NCI-H1436 treated with DMSO at 0.1 percent for 48 hours (cell line): ENCODE measurements at regions not wholly inside any gene's neighbourhood (a gene's known extent, or its start where the extent isn't known, plus 50 kb on each side); places are given as distances from the start of the nearest gene placed in this dataset.
"Not testable (repeated sequence)": the region's sequence is repeated elsewhere in the genome, so short reads cannot be mapped to it uniquely, and the experiment has no call there.

Experiments
- DNase-seq: peaks from one replicate; lab custom pipeline; 2025; lab: John Stamatoyannopoulos, UW

DNA sequence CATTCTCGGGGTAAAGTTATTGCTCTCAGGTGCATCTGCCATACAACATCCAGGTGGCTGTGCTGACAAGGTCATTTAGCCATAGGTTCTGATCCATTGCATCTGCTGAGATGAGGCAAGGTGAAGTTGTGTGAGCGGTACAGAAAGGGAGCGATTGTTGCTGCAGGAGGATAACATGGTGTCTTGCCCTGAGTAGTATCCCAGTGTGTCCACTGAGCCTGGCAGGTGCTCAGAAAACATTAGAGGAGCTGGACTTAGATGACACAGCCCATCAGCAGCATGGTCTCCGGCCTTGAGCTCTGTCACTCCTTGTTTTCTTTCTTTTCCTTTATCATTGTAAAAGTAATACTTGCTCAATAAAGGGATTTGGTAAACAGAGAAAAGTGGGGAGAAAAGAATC lies 161.1 kb upstream of the ATP10A start:
- no peak for DNase-seq

DNA sequence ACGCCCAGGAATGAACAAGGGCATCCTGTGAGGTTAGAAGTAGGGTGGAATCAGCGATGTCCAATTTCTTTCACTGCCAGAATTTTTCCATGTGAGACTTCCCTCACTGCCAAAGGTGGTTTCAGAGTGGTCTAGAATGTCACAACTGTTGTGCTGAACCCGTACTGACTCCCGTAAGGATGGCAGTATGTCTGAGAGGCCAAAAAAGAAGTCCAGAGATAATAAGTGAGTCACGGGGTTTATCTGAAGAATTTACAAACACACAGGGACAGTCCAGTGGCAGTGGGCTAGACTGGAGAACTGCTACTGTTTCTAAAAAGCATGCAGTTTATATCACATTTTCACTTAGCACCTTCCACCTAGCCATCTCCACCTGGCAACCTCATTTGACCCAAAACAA lies 160.6 kb upstream of the ATP10A start:
- no peak for DNase-seq

DNA sequence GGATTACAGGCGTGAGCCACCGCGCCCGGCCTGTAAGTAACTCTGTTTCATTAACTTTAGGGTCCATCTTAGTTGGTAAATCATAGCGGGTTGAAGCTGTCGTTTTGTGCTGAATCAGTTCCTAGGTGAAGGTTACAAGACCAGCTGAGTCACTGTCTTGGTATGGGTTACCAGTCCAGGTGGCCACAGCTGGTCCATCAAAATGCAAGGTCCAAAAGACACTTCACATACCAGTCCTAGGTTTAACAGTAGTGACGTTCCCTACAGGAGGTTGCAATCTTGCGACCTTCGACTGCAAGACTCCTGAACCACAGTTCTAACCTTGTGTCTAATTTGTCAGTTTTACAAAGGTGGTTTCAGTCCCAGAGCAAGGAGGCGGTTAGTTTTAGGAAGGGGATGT lies 160.1 kb upstream of the ATP10A start:
- DNase-seq: no peak

DNA sequence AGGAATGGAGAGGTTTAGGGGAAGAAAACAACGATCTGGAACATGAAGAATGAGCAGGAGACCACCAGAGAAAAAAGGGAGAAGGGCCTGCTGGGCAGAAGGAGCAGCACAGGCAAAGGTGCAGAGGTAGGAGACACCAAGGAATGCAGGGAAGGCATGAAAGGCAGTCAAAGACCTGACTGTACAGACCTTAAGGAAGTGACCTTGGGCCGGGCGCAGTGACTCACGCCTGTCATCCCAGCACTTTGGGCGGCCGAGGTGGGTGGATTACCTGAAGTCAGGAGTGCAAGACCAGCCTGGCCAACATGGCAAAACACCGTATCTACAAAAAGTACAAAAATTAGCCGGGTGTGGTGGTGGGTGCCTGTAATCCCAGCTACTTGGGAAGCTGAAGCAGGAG lies 157.7 kb upstream of the ATP10A start:
- no peak for DNase-seq

DNA sequence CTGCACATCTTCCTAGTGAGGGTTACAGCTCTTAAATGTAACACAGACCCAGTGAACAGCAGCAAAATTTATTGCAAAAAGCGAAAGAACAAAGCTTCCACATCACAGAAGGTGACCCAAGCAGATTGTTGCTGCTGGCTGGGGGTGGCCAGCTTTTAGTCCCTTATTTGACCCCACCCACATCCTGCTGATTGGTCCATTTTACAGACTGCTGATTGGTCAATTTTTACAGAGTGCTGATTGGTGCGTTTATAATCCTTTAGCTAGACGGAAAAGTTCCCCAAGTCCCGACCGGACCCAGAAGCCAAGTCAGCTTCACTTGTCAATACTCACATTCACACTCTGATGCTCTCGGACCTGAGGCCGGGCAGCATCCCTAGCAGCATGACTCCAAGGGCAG lies 154.5 kb upstream of the ATP10A start:
- DNase-seq: no peak

DNA sequence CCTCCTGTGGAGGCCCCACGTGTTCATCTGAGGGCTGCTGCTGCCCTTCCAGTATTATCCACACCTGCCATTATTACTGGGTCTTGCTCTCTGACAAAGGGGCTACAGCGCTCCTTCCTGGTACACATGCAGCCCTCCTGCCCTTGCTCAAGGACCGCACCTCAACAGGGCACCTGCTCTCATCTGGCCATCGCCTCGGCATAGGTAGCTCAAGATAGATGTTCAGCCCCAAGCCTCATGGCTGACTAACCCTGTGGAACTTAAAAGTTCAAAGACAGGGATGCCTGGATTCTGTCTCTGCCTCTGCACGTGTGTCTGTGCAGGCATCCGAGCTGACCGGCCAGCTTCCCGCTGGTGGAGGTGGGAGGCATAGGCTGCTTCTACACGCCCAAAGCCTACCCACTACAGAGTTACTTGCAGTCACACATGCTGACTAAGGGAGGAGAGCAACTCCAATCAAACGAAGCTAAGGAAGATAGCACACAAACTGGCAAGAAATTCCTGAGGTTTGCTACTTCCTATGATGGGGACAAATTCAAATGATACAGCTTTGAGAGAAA lies 152.5 kb upstream of the ATP10A start:
- DNase-seq: no peak

DNA sequence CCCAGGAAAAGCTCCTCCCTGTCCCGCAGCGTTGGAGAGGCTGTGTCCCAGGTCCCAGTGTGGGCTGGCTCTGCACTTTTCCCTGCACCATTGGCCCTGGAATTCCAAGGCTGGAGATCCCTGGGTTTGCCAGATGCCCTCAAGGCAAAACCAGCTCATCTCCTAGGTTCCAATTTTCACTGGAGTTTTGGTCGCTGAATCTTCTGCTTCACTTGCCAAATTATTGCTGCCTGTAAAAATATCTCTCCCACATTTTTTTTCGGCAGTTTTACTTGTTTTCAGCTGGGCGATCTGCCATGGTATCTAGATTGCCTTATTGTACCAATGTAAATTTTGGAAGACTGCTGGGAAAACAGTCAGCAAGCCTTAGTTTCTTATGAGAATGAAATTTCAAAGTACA lies 150.9 kb upstream of the ATP10A start:
- no peak for DNase-seq

DNA sequence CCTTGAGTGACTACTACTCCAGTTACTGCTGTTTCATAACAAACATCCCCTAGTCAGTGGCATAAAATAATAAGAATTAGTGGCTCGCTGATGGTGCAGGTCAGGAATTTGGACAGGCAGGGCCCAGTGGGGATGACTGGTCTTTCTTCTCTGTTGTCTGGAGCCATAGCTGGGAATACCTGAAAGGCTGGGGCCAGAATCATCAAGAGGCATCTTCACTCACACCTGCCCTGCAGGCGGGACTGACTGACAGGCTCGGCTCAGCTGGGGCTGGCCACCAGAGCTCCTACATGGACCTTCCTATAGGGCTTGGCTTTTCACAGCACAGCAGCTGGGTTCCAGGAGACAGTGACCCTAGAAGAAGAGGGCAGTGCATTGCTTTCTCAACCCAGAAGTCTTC lies 148.8 kb upstream of the ATP10A start:
- DNase-seq: no peak

DNA sequence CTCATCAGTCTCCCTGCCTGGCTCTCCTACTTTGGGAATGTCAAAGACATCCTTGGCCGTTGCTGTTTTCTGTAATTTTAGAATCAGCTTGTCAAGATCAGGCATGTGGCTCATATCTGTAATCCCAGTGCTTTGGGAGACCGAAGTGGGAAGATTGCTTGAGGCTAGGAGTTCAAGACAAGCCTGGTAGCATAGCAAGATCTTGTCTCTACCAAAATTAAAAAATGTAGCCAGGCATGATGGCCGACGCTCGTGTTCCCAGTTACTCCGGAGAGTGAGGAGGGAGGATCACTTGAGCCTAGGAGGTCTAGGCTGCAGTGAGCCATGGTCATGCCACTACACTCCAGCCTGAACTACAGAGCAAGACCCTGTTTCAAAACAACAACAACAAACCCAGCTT lies 144.0 kb upstream of the ATP10A start:
- DNase-seq: no peak

DNA sequence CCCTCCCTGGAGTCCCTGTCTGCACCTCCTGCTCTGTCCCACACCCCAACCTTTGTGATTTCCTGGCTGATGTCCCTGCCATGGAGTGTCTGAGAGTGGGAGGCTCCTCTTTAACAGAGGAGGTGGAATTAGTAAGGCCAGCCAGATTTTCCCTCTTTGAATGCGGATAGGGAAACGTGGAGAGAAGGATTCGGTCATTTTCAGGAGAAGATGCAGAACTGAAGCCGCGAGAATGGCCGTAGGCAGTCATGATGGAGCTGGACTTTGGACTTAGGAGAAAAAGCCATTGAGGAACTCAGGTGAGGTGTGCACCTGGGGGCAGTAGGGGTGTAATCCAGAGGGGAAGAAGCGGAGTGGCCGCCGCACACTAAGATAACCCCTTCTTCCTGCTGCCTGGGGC lies 138.1 kb upstream of the ATP10A start:
- no peak for DNase-seq

DNA sequence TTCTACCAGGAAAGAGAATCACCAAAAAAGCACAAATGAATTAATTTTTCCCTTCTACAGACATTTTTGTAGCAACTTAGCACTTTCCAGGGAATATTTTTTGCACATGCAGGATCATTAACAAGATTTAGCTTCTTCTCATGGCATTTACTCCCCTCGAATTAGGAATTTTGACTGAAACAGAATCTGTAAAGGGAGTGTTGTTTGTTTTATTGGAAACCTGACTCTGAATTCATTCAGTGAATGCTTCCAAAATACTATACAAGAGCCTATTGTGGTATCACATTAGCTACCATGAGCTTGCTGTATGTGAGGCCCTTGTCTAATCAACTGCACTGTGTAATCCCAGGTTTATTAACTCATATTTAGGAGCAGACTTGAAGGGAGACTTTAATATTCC lies 130.4 kb upstream of the ATP10A start:
- DNase-seq: no peak

DNA sequence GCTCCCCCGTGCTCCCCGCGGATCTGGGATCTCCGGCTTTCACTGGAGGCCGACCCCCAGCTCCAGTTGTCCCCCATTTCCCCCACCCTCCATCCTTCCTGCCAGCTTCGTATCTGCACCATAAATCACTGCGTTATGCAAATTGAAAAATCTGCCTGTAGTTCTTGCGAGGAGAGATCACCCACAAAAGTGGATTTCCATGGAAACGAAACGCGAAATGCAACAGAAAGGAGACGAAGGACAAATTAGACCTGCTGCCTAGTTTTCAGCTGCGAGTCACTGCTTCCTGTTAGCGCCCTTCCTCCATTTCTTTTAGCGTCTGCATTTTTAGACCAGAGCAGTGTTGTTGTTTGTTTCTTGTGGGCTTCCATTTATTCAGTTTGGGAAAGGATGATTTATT lies 127.1 kb upstream of the ATP10A start:
- DNase-seq: no peak

DNA sequence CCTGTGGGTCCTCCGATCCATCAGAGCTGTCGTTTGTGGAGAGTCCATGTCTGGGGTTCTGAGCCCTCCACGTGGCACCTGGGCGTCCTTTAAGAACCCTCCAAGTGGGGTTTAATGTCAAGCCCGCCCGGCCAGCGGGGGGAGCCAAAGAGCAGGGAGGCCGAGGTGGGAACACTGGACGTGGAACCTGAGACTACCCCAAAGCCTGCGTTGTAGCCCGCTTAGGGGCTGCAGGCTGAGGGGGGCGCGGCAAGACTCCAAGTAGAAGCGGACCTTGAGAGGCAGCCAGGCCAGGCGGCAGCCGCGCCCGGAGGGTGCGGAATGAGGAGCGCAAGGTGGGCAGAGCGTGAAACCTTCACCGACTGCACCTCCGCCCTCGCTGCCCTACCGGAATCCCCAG lies 126.2 kb upstream of the ATP10A start:
- DNase-seq: no peak

DNA sequence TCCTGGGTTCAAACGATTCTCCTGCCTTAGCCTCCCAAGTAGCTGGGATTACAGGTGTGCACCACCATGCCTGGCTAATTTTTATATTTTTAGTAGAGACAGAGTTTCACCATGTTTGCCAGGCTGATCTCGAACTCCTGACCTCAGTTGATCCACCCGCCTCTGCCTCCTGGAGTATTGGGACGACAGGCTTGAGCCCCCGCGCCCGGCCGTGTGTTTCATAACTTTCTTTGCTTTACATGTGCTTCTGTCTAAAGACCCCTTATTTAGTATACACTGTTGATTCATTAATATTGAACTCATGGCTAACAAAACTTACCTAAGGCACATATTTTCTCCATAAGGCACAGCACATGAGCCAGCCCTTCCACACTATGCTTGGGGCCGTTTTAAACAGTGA lies 125.6 kb upstream of the ATP10A start:
- not testable (repeated sequence) for DNase-seq

DNA sequence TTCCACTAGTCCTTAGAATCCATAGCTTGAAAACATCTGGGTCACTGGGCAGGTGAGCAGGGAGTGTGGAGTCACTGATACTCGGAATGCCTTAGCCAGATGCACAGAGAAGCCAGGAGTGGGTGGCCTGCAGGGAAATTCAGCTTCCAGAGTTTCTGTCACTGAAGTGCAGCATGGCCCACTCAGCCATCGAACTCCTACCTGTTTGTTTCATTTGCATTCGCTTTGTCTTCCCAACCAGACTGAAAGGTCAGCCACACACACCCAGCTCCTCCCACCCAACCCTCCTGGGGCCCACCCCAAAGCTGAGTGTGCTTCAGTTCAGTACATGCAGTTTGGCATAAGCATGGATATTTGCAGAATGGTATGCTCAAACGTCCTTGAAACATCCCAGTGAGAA lies 124.5 kb upstream of the ATP10A start:
- no peak for DNase-seq

DNA sequence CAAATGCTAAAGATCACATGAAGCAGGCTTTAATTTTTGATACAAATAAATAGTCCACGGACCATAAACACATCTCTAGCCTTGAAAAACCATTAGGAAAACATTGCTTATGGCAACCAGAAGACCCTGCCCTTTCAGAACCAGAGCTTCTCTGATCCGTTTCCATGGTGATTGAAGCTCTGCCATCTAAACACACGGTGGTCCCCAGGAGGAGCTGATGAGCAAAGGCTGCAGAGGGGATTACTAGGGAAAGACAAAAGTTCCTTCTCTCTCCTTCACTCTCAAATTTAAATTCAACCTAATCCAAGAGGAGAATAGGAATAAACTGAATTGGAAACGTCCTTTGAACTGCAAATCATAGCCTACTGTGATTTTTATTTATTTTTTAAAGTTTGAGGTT lies 122.0 kb upstream of the ATP10A start:
- DNase-seq: no peak

DNA sequence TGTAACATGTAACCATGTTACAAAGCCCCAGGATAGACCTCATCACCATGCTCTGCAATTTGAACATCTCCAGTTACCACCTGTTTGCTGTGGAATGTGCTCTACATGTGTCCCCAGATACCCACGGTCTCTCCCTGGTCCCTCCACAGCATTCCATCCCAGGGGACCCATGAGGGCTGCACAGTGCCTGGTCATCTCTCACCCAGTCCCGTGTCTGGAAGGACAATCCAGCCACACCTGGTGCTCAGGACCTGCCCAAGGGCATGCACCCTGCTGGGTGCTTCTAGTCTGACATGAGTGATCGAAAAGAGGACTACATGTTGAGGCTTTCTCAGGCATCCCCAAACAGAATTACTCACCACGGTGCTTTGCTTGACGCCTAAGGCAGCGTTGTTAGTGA lies 119.6 kb upstream of the ATP10A start:
- DNase-seq: no peak

DNA sequence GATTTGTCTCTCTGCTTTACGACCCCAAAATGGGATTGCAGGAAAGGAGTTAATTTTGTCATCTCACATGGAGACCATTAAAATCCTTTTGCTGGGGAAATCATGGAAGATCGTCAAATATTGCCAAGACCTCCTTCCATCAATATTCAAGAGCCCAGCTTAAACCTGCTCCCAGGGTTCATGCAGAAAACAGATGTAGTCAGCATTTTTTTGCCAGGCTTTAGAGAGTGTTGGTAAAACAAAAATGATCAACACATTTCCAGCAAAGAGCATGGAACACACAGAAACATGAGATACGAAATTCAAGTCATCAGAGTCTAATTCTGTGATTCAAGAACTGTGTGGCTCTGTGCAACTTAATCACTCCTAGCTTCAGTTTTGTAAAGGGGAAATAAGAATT lies 118.0 kb upstream of the ATP10A start:
- no peak for DNase-seq

DNA sequence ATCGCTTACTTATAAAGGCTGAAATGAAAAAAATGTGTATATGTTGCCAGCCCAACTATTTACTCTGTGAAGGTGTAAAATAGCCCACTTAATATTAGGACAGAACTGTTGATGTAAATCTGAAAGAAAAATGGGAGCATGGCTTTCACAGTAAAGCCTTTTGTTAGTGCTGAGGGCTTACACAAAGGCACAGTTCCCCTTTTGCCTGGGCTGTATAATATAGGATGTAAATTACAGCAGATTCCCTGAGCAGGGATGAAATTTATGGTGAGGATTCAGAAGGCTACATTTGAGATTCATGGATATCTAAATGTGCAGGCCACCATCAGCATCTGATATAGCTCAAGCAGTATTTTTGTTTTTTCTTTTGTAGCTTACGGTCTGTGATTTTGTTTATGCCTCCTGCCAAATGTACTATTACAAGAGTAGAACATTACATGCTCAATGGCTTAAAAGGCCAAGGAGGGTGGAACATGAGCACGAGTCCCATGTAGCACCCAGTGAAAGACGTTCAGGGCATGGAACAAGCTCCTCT lies 109.1 kb upstream of the ATP10A start:
- no peak for DNase-seq

DNA sequence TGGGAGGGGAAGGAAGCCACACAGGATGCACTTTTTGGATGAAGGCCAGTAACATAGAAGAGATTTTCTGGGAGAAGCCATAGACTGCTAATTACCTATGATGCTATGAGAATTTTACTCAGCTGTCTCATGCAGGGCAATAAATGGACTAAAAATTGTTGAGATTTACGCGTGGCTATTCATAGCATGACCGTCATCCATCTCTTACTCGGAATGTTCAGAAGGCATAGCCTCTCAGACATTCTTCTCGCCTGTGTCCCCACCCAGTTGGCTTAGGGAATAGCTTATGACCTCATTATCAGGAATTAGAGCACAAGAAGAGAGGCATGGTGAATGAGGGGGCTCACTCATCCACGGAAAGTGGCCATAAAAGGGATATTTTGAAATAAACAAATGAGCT lies 107.9 kb upstream of the ATP10A start:
- DNase-seq: no peak

DNA sequence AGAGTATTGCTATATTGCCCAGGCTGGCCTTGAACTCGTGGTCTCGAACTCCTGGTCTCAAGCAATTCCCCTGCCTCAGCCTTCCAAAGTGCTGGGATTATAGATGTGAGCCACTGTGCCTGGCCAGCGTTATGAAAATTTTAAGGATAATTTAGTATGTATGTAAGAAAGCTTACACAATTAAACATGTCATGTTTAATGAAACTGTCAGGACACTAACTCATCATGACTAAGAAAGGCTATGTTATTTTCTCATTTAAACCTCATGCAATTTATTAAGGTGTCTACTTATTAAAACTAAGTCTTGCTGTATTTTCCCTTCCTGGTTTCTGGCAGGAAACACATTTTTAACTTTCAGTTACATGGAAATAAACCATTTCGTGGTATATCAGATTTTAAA lies 106.8 kb upstream of the ATP10A start:
- no peak for DNase-seq

DNA sequence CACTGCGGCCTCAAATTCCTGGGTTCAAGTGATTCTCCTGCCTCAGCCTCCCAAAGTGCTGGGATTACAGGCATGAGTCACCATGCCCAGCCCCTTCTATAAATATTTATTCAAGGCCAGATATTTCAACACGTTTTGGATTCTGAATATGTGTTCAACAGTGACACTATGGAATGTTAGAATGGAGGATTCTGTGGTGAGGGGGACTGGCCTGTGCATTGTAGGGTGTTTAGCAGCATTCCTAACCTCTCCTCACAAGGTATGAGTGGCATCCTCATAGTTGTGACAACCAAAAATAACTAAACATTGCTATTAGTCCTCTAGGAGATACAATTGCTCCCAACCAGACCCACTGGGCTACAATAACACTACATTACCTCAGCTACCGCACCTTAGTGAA lies 104.0 kb upstream of the ATP10A start:
- DNase-seq: no peak

DNA sequence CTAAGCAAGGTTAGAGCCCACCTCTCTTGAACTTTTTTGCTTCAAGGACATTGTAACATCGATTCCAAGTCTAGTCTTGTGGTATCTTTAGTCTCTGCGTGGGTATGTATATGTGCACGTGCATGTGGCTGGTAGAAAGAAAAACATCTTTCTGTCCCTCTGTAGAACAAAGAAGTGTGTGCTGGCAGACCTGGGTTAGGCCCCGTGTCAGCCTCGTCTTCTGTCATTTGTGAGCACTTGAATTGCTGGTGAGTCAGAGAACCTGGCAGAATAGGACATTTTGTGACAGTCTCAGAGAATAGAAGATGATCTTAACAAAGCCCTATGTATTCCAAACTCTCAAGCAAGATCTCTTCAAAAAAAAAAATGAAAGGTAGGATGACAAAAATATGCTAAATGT lies 102.2 kb upstream of the ATP10A start:
- no peak for DNase-seq

DNA sequence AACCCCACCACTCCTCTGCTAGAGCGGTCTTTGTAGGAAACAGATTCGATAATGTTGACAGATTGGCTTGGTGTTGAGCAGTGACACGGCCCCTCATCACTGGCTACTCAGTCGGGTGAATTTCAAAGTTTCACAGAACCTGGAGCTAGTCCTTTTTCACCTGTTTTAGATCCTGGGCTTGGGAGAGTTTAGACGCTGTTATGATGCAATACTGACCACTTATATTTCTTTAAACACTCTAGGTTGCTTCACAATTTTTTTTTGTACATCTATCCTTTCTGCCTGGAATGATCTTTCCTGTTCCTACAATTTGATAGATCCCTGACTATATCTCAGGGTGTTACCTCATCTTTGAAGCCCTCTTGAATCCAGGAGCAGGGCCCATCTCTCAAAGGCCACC lies 97.1 kb upstream of the ATP10A start:
- DNase-seq: no peak

DNA sequence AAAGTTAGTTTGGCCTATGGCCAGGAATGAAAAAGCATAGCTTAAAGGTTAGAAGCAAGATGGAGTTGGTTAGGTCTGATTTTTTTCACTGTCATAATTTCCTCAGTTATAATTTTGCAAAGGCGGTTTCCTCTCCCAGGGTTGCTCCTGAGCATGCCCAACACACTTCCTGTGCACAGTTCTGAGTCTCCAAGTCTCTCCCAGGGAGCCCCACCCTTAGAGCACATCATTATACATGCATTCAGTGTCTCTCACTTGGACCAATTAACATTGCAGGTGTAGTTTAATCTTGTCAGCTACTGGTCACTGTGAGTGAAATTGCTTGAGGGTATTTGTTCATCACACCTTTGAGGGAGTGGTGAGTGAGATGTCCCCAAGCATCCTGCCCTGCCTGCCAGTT lies 96.0 kb upstream of the ATP10A start:
- DNase-seq: no peak
